GM12878 (cell line): ENCODE measurements at regions not wholly inside any gene's neighbourhood (a gene's known extent, or its start where the extent isn't known, plus 50 kb on each side); places are given as distances from the start of the nearest gene placed in this dataset.

Source experiments
- ATAC-seq: fragments of 200-7000 bp; cut with Tn5 transposase; 3 replicates; pipeline ENCODE4 v1.9.1; 2020; ENCODE audit warnings: mild to moderate bottlenecking, moderate library complexity
- BruUV-seq: library from RNA; stranded (reverse); fragments of 400-500 nt; replicated peaks from 2 replicates; lab custom pipeline; 2021; lab: Mats Ljungman, UMichigan
- CTCF ChIA-PET: fragments of 300-600 bp; sonication (Branson Sonifier 250); formaldehyde crosslinking; extraction: SDS; loops from one replicate; lab custom pipeline; 2021; ENCODE audit warnings: inconsistent platforms; lab: Yijun Ruan, JAX
- POLR2A ChIA-PET: fragments of 350-600 bp; formaldehyde crosslinking; extraction: SDS; loops from one replicate; lab custom pipeline; 2021; ENCODE audit warnings: inconsistent platforms; lab: Charles Lee
- RAD21 ChIA-PET: fragments of 300-600 bp; sonication (Branson Sonifier 250); formaldehyde crosslinking; loops from one replicate; lab custom pipeline; 2023; ENCODE audit warnings: antibody characterized with exemption; ENCODE audit not compliant: unreplicated experiment; lab: Charles Lee
- SMC1A ChIA-PET: fragments of 300-600 bp; sonication (Branson Sonifier 250); formaldehyde crosslinking; loops from one replicate; lab custom pipeline; 2023; ENCODE audit not compliant: unreplicated experiment, uncharacterized antibody; lab: Charles Lee
- DNase-seq: peaks from one replicate; pipeline ENCODE4 v3.0.0-alpha.2; 2011; ENCODE audit warnings: low read depth, low spot score
- FAIRE-seq: peaks from 3 replicates; lab custom pipeline; 2011; peaks lifted over from hg19 to GRCh38; lab: Jason Lieb, UNC
- H2AFZ ChIP-seq: 2 replicates; pipeline ENCODE4 v1.6.0; 2011; ENCODE audit warnings: low read depth, low read length, control low read depth; ENCODE audit not compliant: control insufficient read depth
- H3K27ac ChIP-seq: 2 replicates; pipeline ENCODE4 v1.5.1; 2011; ENCODE audit warnings: control low read depth; ENCODE audit not compliant: control insufficient read depth, insufficient read depth
- H3K27me3 ChIP-seq, 2 experiments: replicated peaks in 1 of 2; 2 replicates each; pipeline versions ENCODE4 v1.6.0 to v1.6.1; 2011; ENCODE audit warnings: low read length in 1 of 2; ENCODE audit not compliant: control insufficient read depth in 2 of 2, insufficient read depth in 2 of 2
- H3K36me3 ChIP-seq, 2 experiments: 2 replicates each; pipeline ENCODE4 v1.5.1; 2011; ENCODE audit warnings: low read length in 1 of 2; ENCODE audit not compliant: control insufficient read depth in 2 of 2, insufficient read depth in 2 of 2
- H3K4me1 ChIP-seq: 2 replicates; pipeline ENCODE4 v1.6.1; 2011; ENCODE audit warnings: mild to moderate bottlenecking, low read length, moderate library complexity, mixed read lengths; ENCODE audit not compliant: control insufficient read depth, insufficient read depth
- H3K4me2 ChIP-seq: 2 replicates; pipeline ENCODE4 v1.6.0; 2011; ENCODE audit warnings: control low read depth; ENCODE audit not compliant: control insufficient read depth, insufficient read depth
- H3K4me3 ChIP-seq: fragments of 200-600 bp; sonication (generic); 2 replicates; pipeline ENCODE4 v1.5.1; 2016
- H3K79me2 ChIP-seq: 2 replicates; pipeline ENCODE4 v1.6.0; 2011; ENCODE audit warnings: low read length; ENCODE audit not compliant: control insufficient read depth, insufficient read depth
- H3K9ac ChIP-seq: 2 replicates; pipeline ENCODE4 v1.8.0; 2011; ENCODE audit warnings: low read length, control low read depth, mixed read lengths; ENCODE audit not compliant: control insufficient read depth, insufficient read depth
- H3K9me3 ChIP-seq: replicated peaks from 3 replicates; pipeline ENCODE4 v1.5.1; 2011; ENCODE audit warnings: mild to moderate bottlenecking, low read length; ENCODE audit not compliant: control insufficient read depth, insufficient read depth
- H4K20me1 ChIP-seq: 2 replicates; pipeline ENCODE4 v1.6.0; 2011; ENCODE audit not compliant: control insufficient read depth, insufficient read depth
- CEBPZ ChIP-seq: fragments of 150-350 bp; IDR thresholded peaks from 2 replicates; pipeline ENCODE4 v1.6.1; 2016; ENCODE audit warnings: low read depth, low read length
- FOXK2 ChIP-seq: fragments of 450-650 bp; IDR thresholded peaks from 2 replicates; pipeline ENCODE4 v1.6.1; 2017; ENCODE audit warnings: mild to moderate bottlenecking, moderate library complexity
- FOXM1 ChIP-seq: IDR thresholded peaks from 2 replicates; pipeline ENCODE4 v1.6.1; 2012; ENCODE audit warnings: low read depth, mild to moderate bottlenecking, inconsistent platforms, low read length, moderate library complexity
- GATAD2B ChIP-seq: fragments of 450-650 bp; conservative IDR thresholded peaks from 2 replicates; pipeline ENCODE4 v1.6.1; 2017; ENCODE audit warnings: low read depth, mild to moderate bottlenecking, moderate library complexity
- MYC ChIP-seq: IDR thresholded peaks from 2 replicates; pipeline ENCODE4 v1.6.1; 2011; ENCODE audit warnings: mild to moderate bottlenecking, low read length, moderate library complexity, inconsistent platforms; ENCODE audit not compliant: insufficient read depth, insufficient replicate concordance, insufficient read length, severe bottlenecking
- NFYB ChIP-seq: IDR thresholded peaks from 2 replicates; pipeline ENCODE4 v1.6.1; 2011; ENCODE audit warnings: low read depth, mild to moderate bottlenecking, low read length, improper control_type of control experiment, moderate library complexity; ENCODE audit not compliant: insufficient read depth
- PAX5 ChIP-seq: IDR thresholded peaks from 2 replicates; pipeline ENCODE4 v1.6.1; 2011; ENCODE audit warnings: low read depth, low read length, borderline replicate concordance
- SMARCA5 ChIP-seq: fragments of 450-650 bp; IDR thresholded peaks from 2 replicates; pipeline ENCODE4 v1.6.1; 2017; ENCODE audit warnings: mild to moderate bottlenecking
- TAF1 ChIP-seq: IDR thresholded peaks from 2 replicates; pipeline ENCODE4 v1.6.1; 2011; ENCODE audit warnings: mild to moderate bottlenecking, low read depth, low read length, borderline replicate concordance
- WGBS: methylation state at CpG from one replicate; pipeline ENCODE4 v1.1.6; 2016; ENCODE audit warnings: low lambda C conversion rate; ENCODE audit not compliant: insufficient replicate concordance, insufficient coverage; ENCODE audit errors: missing lambda C conversion rate; 5-methylcytosine and 5-hydroxymethylcytosine counted together
- in situ Hi-C: fragments of 300-500 bp; cut with MboI; formaldehyde crosslinking; loops from 9 replicates; pipeline ENCODE4 v1.14.3; 2018; ENCODE audit warnings: mixed read lengths
- intact Hi-C: fragments of 100-400 bp; cut with micrococcal nuclease; formaldehyde crosslinking; loops from one replicate; pipeline ENCODE4 v1.14.2; 2022; ENCODE audit not compliant: unreplicated experiment

DNA sequence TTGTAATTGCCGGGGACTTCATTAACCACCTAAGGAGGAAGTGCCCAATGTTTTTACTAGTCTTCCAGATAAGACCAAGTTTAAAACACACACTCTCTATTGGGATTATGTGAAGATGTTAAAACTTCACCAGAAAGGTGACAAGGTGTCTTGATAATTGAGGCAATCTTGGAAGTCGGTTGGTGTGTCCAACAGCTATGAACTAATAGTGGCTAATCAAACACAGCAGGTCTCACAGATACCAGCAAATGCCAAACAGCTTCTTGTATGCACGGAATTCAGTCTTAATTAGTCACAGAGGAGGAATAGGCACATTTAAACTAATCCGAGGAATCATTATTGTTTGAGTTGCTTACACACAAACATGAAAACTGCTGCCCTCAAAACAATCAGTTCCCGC lies 214.5 kb downstream of the SEC61B start:
- Histone ChIP-seq H3K36me3 (no peaks in the 10 kb centered on the region), H3K4me3 (no peak overlapping the region), H3K4me1 (peaks cover 14% of the 10 kb centered on the region), H4K20me1 (no peaks in the 10 kb centered on the region), H3K27me3 (no peaks in the 10 kb centered on the region), H3K4me2 (no peak overlapping the region), H3K79me2 (no peaks in the 10 kb centered on the region), H2AFZ (no peak overlapping the region), H3K9ac (no peak overlapping the region), H3K9me3 (no peaks in the 10 kb centered on the region), H3K27ac (no peak overlapping the region)
- ChIA-PET SMC1A (interaction anchor here (0.6 to 1.2 kb wide), 4 partner anchors 8 to 88 kb away, joined by 3 read pairs; no protein-coding TSS in a partner anchor), CTCF (interaction anchor here (0.9 kb wide), 1 partner anchor 12 kb away, joined by 3 read pairs; no protein-coding TSS in a partner anchor), POLR2A (no interaction called here), RAD21 (no interaction called here)
- in situ Hi-C loops = no loop called here
- BruUV-seq = no TSS peak
- TF ChIP-seq SMARCA5 = no peak
- TF ChIP-seq NFYB = no peak
- TF ChIP-seq TAF1 = no peak
- TF ChIP-seq GATAD2B = no peak
- no peak for TF ChIP-seq FOXM1
- no peak for TF ChIP-seq PAX5
- no peak for TF ChIP-seq FOXK2
- TF ChIP-seq MYC = no peak
- no peak for TF ChIP-seq CEBPZ
- intact Hi-C loops = no loop called here
- 80% methylated on average over 5 of the region's 5 CpGs for WGBS
- ATAC-seq (no peak), FAIRE-seq (no peak), DNase-seq (no peak)
